HG02623 (cell line): ENCODE measurements at regions not wholly inside any gene's neighbourhood (a gene's known extent, or its start where the extent isn't known, plus 50 kb on each side); places are given as distances from the start of the nearest gene placed in this dataset.

ENCODE experiments used
- ATAC-seq: cut with Tn5 transposase; IDR thresholded peaks from one replicate; pipeline ENCODE4 v1.9.1; 2021; ENCODE audit warnings: moderate library complexity; ENCODE audit not compliant: unreplicated experiment

DNA sequence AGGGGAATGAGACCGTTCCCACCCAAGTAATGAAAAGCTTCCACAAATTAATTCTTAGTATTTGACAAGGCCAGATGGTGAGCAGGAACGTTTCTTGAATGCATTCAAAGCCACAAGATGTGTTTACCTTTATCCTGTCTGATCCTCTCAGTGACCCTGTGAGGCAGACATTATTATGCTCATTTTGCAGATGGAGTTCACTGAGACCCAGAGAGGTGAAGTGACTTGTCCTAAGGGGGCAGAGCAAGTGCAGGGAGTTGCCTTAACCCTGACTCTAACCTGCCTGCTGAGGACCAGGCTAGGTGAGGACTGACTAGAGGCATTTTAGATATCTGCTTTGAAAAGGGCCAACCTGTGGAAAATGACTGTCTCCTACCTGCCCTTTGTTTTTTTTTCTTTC is 156.7 kb downstream of the HAPSTR1 start:
- no peak for ATAC-seq

DNA sequence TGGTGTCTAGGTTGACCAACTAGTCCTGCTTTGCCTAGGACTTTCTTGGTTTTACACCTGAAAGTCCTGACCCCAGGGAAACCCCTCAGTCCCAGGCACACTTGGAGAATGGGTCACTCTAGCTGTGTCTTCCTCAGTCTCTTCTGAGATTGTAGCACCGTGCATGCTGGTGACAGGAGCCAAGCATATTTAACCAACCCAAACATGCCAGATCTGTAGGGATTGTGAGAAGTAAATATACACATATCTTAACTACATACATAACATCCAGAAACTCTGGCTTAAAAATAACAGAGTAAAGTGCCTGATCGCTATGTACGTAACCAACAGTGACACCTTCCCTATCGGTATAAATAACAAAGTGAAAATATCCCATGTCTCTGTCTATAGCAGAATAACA is 158.1 kb downstream of the HAPSTR1 start:
- no peak for ATAC-seq

GRCh38 chr16:9251026-9251425 is 159.6 kb downstream of the HAPSTR1 start:
- no peak for ATAC-seq

DNA sequence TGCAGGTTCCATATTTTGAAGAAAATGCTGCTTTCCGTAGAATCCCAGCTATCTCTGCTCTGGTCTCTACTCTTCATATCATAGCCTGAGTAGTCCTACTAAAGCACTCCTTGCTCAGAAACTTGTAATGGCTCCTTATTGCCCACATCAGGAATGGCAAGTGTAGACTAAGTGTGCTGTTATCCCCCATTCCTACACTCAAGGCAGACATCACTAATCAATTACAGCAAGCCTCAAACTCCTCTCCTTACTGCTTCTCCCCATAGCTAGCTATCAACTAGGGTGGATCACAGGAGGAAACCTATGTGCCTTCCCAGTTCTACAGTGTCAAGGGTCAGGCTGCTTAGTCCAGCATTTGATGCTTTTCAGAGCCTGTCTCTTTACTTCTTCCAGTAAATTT is 163.4 kb downstream of the HAPSTR1 start:
- ATAC-seq, result no peak

DNA sequence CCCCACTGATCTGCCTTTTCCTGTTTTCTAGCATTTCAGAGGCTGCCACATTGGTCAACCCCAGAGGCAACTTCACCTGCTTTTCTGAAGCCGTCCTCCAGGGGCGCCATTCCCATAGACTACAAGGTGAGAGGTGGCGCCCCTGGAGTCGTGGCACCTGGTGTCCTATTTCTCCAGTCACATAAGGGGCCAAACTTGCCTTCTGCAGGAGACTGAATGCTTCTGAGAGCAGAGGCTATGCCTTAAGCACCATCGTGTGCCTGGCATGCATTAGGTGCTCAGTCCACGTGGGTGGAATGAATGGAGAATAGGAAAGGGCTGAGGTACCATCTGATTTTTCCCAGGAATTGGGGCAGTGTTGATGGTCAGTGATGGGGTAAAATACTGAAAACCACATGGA is 164.8 kb downstream of the HAPSTR1 start:
- no peak for ATAC-seq

DNA sequence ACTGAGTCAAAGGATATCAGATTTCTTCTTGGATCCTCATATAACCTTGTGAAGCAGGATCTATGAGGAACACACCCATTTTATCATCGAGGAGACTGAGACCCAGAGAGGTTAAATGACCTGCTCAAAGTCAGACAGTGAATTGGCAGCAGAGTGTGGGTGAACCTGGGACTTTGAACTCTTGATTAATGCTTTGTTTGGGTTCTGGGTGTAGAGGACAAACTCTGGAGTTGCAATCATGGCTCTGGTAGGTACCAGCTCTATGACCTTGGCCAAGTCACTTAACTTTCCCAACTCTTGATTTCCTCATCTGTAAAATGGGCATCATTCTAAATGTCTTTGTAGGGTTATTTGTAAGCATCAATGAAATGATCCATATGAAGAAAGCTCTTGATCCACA is 166.4 kb downstream of the HAPSTR1 start:
- no peak for ATAC-seq

- peak; percentile 47 for ATAC-seq
Observed at GRCh38 chr16:9258423-9259051, 167.1 kb downstream of the HAPSTR1 start.

GRCh38 chr16:9259914-9260608 is 168.6 kb downstream of the HAPSTR1 start:
- no peak for ATAC-seq

GRCh38 chr16:9260666-9261065 is 169.2 kb downstream of the HAPSTR1 start:
- ATAC-seq, result no peak

DNA sequence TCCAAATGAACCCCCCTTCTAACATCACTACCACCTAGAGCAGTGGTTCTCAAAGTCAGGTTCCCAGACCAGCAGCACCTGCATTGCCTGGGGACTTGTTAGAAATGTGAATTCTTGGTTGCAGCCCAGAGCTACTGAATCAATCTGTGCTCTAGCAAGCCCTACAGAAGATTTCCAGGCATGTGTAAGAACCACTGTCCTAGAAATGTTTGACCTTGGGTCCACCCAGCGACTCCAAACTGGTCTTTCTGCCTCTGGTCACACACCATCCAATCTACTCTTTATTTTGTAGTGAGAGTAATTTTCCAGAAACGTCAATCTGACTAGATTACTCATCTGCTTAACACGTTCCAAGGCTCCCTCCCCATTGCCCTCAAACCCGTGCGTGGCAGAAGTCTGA is 169.9 kb downstream of the HAPSTR1 start:
- no peak for ATAC-seq

DNA sequence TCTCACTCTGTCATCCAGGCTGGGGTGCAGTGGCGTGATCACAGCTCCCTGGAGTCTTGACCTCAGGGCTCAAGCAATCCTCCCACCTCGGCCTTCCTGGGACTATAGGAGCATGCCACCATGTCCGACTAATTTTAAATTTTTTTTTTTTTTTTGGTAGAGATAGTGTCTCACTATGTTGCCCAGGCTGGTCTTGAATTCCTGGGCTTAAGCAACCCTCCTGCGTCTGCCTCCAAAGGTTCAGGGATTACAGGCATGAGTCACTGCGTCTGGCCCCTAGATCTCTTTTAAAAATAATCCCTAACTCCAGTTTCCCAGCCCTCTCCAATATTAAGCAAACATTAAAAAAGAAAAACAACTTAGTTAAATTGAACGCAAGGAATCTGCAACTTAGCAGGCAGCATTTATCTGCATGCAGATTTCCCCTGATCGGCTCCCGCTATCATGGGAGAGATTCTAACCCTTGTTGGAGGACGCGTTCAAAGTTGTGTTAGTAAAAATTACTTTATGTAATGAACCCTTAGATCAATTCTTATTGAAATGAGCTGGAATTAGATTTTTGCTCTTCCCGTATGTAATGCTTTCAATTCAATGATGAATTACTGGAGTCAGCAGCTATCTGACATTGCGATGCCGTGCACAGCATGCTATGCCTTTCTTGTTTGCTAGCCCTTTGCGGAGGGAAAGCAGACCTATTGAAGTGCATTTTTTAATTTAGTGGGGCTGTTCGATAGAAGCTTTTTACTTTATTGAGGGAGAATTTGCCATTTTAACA is 171.7 kb downstream of the HAPSTR1 start:
- ATAC-seq, result no peak

DNA sequence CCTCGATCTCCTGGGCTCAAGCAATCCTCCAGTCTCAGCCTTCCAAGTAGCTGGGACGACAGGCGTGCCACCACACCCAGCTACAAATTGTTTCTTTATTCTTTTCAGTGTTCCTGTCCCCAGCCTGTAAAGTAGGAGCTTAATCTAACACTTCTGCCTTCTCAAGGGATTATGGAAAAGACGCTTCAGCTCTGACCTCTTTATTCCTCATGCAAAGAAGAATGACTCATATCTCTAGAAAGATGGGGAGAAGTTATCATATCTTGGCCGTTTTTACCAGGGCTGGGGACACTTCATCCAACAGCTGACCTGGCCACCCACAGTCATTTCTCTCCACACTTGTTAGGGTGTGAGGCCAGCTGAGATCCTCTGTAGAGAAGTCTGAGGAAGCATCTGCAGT is 172.6 kb downstream of the HAPSTR1 start:
- ATAC-seq, result no peak

DNA sequence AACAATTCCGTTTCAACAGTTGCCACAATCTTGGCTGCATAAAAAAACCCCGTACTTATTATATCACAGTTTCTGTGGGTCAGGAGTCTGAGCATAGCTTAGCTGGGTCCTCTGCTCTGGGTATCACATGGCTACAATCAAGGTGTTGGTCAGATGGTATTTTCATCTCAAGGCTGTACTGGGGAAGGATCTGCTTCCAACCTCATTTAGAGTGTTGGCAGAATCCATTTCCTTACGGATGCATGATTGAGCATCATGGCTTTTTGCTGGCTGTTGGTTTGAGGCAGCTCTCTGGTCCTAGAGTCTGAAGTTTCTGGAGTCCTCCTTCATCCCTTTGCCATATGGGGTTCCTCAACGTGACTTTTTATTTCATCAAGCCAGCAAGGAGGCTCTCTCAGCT is 177.0 kb downstream of the HAPSTR1 start:
- ATAC-seq, result no peak

DNA sequence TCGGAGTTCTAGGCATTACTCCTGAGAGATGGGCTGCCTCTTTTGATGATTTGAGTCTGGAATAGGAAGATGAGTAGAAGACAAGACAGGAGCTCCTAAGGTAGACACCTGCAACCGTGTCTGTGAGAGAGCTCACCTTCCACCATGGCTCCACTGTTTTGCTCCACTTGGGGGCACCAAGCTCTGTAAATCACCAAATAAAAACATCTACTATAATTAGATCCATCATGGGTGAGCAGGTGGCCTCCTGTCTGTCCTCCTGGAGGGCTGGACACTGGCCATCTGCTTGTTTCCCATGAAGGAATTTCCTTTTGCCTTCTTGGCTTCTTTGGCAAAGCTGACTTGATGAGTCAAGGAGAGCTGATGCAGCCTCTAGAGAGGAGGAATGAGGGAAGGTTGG is 179.0 kb downstream of the HAPSTR1 start:
- no peak for ATAC-seq

DNA sequence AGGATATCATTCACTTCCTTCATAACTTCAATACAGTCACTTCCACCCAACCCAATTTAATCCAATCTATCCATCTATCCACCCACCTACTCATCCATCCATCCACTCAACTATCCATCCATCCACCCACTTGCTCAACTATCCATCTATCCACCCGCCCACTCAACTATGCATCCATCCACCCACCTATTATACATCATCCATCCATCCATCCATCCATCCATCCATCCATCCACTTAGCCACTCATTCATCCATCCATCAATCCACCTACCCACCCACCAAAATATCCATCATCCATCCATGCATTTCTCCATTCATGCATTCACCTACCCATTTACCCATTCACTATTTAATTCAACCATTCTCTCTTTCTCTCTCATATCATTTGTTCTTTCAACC is 179.5 kb downstream of the HAPSTR1 start:
- ATAC-seq, result no peak

DNA sequence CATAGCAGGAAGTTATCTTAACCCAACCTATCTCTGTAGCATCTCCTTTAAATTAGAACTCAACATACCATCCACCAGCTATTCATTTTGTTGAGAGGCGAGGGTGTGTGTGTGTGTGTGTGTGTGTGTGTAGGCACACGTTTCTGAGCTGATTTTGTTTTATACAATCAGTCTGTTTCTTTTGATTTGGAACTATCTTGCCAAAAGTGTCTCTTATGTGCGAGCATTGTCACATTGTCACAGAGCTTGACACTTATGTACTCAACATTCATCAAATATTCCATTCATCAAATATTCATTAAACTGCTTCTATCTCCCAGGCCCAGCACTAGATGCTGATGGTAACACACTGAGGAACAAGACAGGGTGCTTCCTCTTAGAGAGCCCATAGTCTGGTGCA is 180.4 kb downstream of the HAPSTR1 start:
- no peak for ATAC-seq

DNA sequence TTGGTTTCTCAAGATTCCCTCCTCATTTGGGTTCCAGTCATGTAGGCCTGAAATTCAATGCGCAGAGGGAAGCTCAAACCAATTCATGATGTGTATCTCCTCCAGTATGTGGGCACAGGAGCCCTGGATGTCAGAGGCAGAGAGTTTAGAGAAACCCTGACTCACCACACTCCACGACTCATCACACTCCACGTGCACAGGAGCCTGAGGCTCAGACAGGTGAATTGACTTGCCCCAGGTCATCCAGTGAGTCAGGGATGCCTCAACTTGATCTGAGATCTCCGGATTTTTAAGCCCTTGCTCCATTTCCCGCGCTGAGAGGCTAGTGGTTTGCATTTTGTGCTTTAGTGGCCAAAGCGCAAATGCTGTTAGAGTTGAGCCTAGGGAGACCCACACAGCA is 183.9 kb downstream of the HAPSTR1 start:
- ATAC-seq, result no peak

DNA sequence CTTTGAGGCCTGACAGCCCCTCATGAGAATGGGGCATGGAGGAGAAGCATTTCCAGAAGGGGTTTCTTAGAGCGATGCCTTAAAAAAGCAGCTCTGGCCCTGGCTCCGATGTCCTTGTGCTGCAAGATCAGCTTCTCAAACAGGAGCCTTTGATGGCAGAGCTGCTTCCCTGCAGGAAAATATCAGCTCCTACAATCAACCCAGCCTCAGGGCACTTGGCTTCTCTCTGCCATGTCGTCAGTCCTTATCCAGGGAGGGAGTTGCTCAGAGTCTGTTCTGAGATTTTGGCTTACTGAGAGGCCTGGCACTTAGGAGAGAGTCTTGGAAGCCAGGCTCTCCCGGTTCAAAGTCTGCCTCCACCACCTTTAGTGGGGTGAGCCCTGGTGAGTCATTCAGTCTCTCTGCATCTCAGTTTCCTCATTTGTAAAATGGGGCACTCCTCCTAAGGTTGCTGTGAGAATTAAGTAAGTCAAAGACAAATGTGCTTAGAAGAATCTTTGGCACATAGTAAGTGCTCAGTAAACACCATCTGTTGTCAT is 184.4 kb downstream of the HAPSTR1 start:
- no peak for ATAC-seq

GRCh38 chr16:9279291-9280068 is 188.0 kb downstream of the HAPSTR1 start:
- ATAC-seq, result no peak

DNA sequence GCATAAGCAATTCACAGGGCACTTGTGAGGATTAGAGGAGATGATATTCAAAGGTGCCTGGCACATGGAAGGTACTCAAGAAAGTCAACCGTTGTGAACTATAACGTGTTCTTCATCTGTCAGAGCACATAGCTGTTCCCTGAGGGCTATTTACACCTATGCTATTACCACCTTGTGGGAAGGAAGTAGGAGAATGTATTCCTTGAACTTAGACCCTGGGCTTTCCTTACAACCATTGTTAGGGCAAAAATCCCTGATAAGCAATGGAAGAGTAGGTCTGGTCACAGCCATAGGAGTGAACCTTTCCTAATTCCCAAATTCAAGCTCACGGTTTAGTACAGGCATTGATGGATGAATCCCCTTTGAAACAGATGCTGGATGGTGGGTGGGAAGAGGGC is 188.6 kb downstream of the HAPSTR1 start:
- ATAC-seq, result no peak

GRCh38 chr16:9286930-9287329 is 195.5 kb downstream of the HAPSTR1 start:
- no peak for ATAC-seq
